HL-60 (cell line): ENCODE measurements at regions not wholly inside any gene's neighbourhood (a gene's known extent, or its start where the extent isn't known, plus 50 kb on each side); places are given as distances from the start of the nearest gene placed in this dataset.

Experiments
- DNase-seq, 2 experiments: peaks; one replicate each; pipeline ENCODE4 v3.0.0-alpha.2; 2010 to 2020; ENCODE audit warnings: low read depth in 1 of 2, low spot score in 1 of 2
- H3K27ac ChIP-seq: fragments of 250-450 bp; sonication (Bioruptor Pico); replicated peaks from 2 replicates; pipeline ENCODE4 v1.5.1; 2020; ENCODE audit warnings: mild to moderate bottlenecking, moderate library complexity
- H3K27me3 ChIP-seq: fragments of 250-450 bp; sonication (Bioruptor Pico); 2 replicates; pipeline ENCODE4 v1.5.1; 2021; ENCODE audit warnings: mild to moderate bottlenecking, moderate library complexity; ENCODE audit not compliant: insufficient read depth, poor library complexity, severe bottlenecking
- H3K4me3 ChIP-seq: replicated peaks from 2 replicates; pipeline ENCODE4 v1.5.1; 2011; ENCODE audit warnings: mild to moderate bottlenecking, control low read depth, low read length; ENCODE audit not compliant: insufficient read depth
- GABPA ChIP-seq: IDR thresholded peaks from 2 replicates; pipeline ENCODE4 v1.6.1; 2012; ENCODE audit warnings: low read depth
- POLR2AphosphoS5 ChIP-seq: IDR thresholded peaks from 2 replicates; pipeline ENCODE4 v1.6.1; 2012; ENCODE audit warnings: low read depth
- SPI1 ChIP-seq: IDR thresholded peaks from 2 replicates; pipeline ENCODE4 v1.6.1; 2012; ENCODE audit warnings: low read depth, mild to moderate bottlenecking, borderline replicate concordance
- TF ChIP-seq, protein P1 (sequence below): IDR thresholded peaks from 2 replicates; pipeline ENCODE4 v1.6.1; 2012; ENCODE audit warnings: low read depth; ENCODE audit not compliant: insufficient replicate concordance
- TF ChIP-seq, protein P2 (sequence below): IDR thresholded peaks from one replicate; pipeline ENCODE4 v1.5.1; 2011; ENCODE audit warnings: low read length, control low read depth, inconsistent platforms; ENCODE audit not compliant: insufficient read depth

DNA sequence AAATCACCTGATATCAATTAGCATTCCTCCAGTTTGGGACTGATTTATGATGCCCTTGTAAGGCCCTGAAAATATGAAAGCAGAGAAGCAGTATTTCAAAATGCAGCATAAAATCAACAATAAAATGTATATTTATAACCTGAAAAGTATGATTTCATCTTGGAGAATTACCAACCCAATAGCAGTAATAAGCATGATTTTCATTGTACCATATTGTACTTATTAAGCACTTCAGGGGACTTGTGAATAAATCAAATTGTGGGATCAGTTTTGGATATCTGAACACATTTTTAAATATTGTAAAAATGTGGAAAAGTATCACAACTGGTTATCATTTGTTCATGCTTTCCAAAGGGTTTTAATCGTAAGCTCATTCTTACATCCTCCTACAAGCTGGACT lies 250.8 kb downstream of the DMRT2 start:
- no peak for TF ChIP-seq POLR2AphosphoS5
- TF ChIP-seq SPI1 = no peak
- TF ChIP-seq, protein P1, sequence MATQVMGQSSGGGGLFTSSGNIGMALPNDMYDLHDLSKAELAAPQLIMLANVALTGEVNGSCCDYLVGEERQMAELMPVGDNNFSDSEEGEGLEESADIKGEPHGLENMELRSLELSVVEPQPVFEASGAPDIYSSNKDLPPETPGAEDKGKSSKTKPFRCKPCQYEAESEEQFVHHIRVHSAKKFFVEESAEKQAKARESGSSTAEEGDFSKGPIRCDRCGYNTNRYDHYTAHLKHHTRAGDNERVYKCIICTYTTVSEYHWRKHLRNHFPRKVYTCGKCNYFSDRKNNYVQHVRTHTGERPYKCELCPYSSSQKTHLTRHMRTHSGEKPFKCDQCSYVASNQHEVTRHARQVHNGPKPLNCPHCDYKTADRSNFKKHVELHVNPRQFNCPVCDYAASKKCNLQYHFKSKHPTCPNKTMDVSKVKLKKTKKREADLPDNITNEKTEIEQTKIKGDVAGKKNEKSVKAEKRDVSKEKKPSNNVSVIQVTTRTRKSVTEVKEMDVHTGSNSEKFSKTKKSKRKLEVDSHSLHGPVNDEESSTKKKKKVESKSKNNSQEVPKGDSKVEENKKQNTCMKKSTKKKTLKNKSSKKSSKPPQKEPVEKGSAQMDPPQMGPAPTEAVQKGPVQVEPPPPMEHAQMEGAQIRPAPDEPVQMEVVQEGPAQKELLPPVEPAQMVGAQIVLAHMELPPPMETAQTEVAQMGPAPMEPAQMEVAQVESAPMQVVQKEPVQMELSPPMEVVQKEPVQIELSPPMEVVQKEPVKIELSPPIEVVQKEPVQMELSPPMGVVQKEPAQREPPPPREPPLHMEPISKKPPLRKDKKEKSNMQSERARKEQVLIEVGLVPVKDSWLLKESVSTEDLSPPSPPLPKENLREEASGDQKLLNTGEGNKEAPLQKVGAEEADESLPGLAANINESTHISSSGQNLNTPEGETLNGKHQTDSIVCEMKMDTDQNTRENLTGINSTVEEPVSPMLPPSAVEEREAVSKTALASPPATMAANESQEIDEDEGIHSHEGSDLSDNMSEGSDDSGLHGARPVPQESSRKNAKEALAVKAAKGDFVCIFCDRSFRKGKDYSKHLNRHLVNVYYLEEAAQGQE = no peak
- TF ChIP-seq, protein P2, sequence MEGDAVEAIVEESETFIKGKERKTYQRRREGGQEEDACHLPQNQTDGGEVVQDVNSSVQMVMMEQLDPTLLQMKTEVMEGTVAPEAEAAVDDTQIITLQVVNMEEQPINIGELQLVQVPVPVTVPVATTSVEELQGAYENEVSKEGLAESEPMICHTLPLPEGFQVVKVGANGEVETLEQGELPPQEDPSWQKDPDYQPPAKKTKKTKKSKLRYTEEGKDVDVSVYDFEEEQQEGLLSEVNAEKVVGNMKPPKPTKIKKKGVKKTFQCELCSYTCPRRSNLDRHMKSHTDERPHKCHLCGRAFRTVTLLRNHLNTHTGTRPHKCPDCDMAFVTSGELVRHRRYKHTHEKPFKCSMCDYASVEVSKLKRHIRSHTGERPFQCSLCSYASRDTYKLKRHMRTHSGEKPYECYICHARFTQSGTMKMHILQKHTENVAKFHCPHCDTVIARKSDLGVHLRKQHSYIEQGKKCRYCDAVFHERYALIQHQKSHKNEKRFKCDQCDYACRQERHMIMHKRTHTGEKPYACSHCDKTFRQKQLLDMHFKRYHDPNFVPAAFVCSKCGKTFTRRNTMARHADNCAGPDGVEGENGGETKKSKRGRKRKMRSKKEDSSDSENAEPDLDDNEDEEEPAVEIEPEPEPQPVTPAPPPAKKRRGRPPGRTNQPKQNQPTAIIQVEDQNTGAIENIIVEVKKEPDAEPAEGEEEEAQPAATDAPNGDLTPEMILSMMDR = no peak
- no peak for TF ChIP-seq GABPA
- no peak overlapping the region for H3K4me3 ChIP-seq
- no peak overlapping the region for H3K27ac ChIP-seq
- H3K27me3 ChIP-seq = no peaks in the 10 kb centered on the region
- DNase-seq = no peak

DNA sequence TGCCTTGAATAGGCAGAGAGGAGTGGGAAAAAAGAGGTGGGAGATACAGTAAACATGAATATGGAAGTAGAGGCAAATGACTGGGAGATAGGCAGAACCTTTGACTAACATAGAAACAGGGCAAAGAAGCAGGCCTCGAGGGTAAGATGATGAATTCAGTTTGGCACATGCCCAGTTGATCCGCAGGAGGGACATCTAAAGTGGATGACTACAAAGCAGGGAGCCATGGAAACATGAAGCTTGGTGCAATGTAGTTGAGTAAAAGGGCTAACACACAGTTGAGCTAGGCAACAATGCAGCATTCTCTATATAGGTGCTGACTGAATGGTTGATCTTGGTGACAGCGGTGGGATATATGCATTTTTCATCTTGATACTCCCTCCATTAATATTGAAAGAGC lies 253.8 kb downstream of the DMRT2 start:
- H3K27ac ChIP-seq = no peak overlapping the region
- TF ChIP-seq, protein P2 = no peak
- TF ChIP-seq POLR2AphosphoS5 (no peak), SPI1 (no peak), GABPA (no peak)
- TF ChIP-seq, protein P1 = no peak
- no peaks in the 10 kb centered on the region for H3K27me3 ChIP-seq
- no peak overlapping the region for H3K4me3 ChIP-seq
- DNase-seq = no peak

DNA sequence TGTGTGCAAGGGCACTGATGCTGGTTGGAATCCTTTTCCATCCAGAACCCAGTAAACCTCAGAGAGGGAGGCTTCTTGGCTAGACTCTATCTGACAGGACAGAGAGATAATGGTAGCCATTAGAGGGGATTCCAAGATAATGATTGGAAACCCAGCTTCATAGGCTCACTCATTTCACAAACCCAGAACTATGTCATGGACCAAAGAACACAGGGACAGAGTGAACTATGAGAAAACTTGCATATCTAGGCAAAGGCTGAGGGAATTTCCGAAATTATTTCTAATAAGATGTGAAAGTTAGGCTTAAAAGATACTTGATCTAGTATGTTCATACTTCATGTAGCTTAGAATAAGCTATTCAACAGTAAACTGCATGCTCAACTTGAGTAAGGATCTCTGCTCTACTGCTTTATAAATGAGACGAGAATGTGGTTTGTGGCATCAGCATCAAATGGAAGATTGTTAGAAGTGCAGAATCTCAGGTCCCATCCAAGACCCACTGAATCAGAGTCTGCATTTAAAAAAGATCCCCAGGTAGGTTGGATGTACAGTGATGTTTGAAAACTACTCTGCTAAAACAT lies 261.4 kb downstream of the DMRT2 start:
- Histone ChIP-seq H3K27me3 (no peaks in the 10 kb centered on the region), H3K27ac (no peak overlapping the region), H3K4me3 (no peak overlapping the region)
- DNase-seq = no peak
- TF ChIP-seq SPI1 (no peak), GABPA (no peak), POLR2AphosphoS5 (no peak)
- TF ChIP-seq, protein P1 = no peak
- TF ChIP-seq, protein P2 = no peak
